WTC11 (cell line): ENCODE measurements at regions not wholly inside any gene's neighbourhood (a gene's known extent, or its start where the extent isn't known, plus 50 kb on each side); places are given as distances from the start of the nearest gene placed in this dataset.

ENCODE experiments used
- ATAC-seq: fragments of 200-7000 bp; cut with Tn5 transposase; 2 replicates; pipeline ENCODE4 v1.10.0; 2021; ENCODE audit warnings: mild to moderate bottlenecking, moderate library complexity
- CTCF ChIA-PET: fragments of 300-600 bp; sonication (Branson Sonifier 250); formaldehyde crosslinking; loops from one replicate; lab custom pipeline; 2021; ENCODE audit warnings: antibody characterized with exemption; lab: Charles Lee
- POLR2A ChIA-PET: fragments of 350-600 bp; sonication (Branson Sonifier 250); formaldehyde crosslinking; loops from one replicate; lab custom pipeline; 2021; ENCODE audit warnings: antibody characterized with exemption; lab: Charles Lee
- DNase-seq: peaks from one replicate; pipeline ENCODE4 v3.0.0; 2021; ENCODE audit warnings: low spot score
- H3K27ac Mint-ChIP-seq: 2 replicates; pipeline ENCODE4 v1.8.0; 2021; ENCODE audit warnings: mixed read lengths
- H3K27me3 Mint-ChIP-seq: 2 replicates; pipeline ENCODE4 v1.8.0; 2021; ENCODE audit warnings: low read depth, mild to moderate bottlenecking, moderate library complexity, mixed read lengths
- H3K36me3 Mint-ChIP-seq: 2 replicates; pipeline ENCODE4 v1.8.0; 2021; ENCODE audit warnings: mixed read lengths
- H3K4me1 Mint-ChIP-seq: 2 replicates; pipeline ENCODE4 v1.8.0; 2022; ENCODE audit warnings: mixed read lengths
- H3K4me3 Mint-ChIP-seq: 2 replicates; pipeline ENCODE4 v1.8.0; 2021; ENCODE audit warnings: mild to moderate bottlenecking, moderate library complexity, mixed read lengths
- H3K9me3 Mint-ChIP-seq: 2 replicates; pipeline ENCODE4 v1.8.0; 2021; ENCODE audit warnings: mixed read lengths
- CBFB ChIP-seq: sonication (generic); formaldehyde crosslinking; IDR thresholded peaks from 2 replicates; pipeline ENCODE4 v1.8.1; 2022; ENCODE audit warnings: mild to moderate bottlenecking, low read depth, missing genetic modification reagents
- CREB1 ChIP-seq: sonication (generic); formaldehyde crosslinking; IDR thresholded peaks from 2 replicates; pipeline ENCODE4 v1.8.0; 2023; ENCODE audit warnings: mild to moderate bottlenecking, missing genetic modification reagents
- FOXJ3 ChIP-seq: sonication (generic); formaldehyde crosslinking; IDR thresholded peaks from 2 replicates; pipeline ENCODE4 v1.9.0; 2021; ENCODE audit warnings: missing genetic modification reagents, mild to moderate bottlenecking, borderline replicate concordance
- IRF2 ChIP-seq: sonication (generic); formaldehyde crosslinking; IDR thresholded peaks from 2 replicates; pipeline ENCODE4 v1.8.0; 2022; ENCODE audit warnings: low read depth, missing genetic modification reagents, borderline replicate concordance
- NR2C2 ChIP-seq: sonication (generic); formaldehyde crosslinking; IDR thresholded peaks from 2 replicates; pipeline ENCODE4 v1.8.0; 2022; ENCODE audit warnings: mild to moderate bottlenecking, missing genetic modification reagents
- SP1 ChIP-seq: sonication (generic); formaldehyde crosslinking; conservative IDR thresholded peaks from 2 replicates; pipeline ENCODE4 v1.8.1; 2022; ENCODE audit warnings: missing genetic modification reagents
- ZNF138 ChIP-seq: sonication (generic); formaldehyde crosslinking; conservative IDR thresholded peaks from 2 replicates; pipeline ENCODE4 v1.8.1; 2022; ENCODE audit warnings: mild to moderate bottlenecking, moderate library complexity, missing genetic modification reagents
- ZNF232 ChIP-seq: sonication (generic); formaldehyde crosslinking; IDR thresholded peaks from 2 replicates; pipeline ENCODE4 v1.8.0; 2022; ENCODE audit warnings: mild to moderate bottlenecking, missing genetic modification reagents
- ZNF263 ChIP-seq: sonication (generic); formaldehyde crosslinking; IDR thresholded peaks from 2 replicates; pipeline ENCODE4 v1.8.1; 2022; ENCODE audit warnings: low read depth, mild to moderate bottlenecking, moderate library complexity, missing genetic modification reagents
- ZNF396 ChIP-seq: fragments of 250-450 bp; sonication (Bioruptor Pico); IDR thresholded peaks from 2 replicates; pipeline ENCODE4 v1.8.0; 2021; ENCODE audit warnings: mild to moderate bottlenecking, moderate library complexity, borderline replicate concordance
- ZNF671 ChIP-seq: fragments of 250-450 bp; sonication (Bioruptor Pico); IDR thresholded peaks from 2 replicates; pipeline ENCODE4 v1.8.0; 2021; ENCODE audit warnings: mild to moderate bottlenecking
- TF ChIP-seq, protein P1 (sequence below): sonication (generic); formaldehyde crosslinking; IDR thresholded peaks from 2 replicates; pipeline ENCODE4 v1.8.1; 2023; ENCODE audit warnings: mild to moderate bottlenecking, missing genetic modification reagents, moderate library complexity
- TF ChIP-seq, protein P2 (sequence below): sonication (generic); formaldehyde crosslinking; IDR thresholded peaks from 2 replicates; pipeline ENCODE4 v1.8.1; 2023; ENCODE audit warnings: mild to moderate bottlenecking, missing genetic modification reagents
- TF ChIP-seq, protein P3 (sequence below): sonication (generic); formaldehyde crosslinking; IDR thresholded peaks from 2 replicates; pipeline ENCODE4 v1.8.1; 2023; ENCODE audit warnings: mild to moderate bottlenecking, missing genetic modification reagents, moderate library complexity
- TF ChIP-seq, protein P4 (sequence below): sonication (generic); formaldehyde crosslinking; IDR thresholded peaks from 2 replicates; pipeline ENCODE4 v1.8.0; 2022; ENCODE audit warnings: mild to moderate bottlenecking, missing genetic modification reagents
- TF ChIP-seq, protein P5 (sequence below): sonication (generic); formaldehyde crosslinking; IDR thresholded peaks from 2 replicates; pipeline ENCODE4 v1.8.0; 2023; ENCODE audit warnings: mild to moderate bottlenecking, missing genetic modification reagents
- TF ChIP-seq, protein P6 (sequence below): sonication (generic); formaldehyde crosslinking; IDR thresholded peaks from 2 replicates; pipeline ENCODE4 v1.8.1; 2023; ENCODE audit warnings: mild to moderate bottlenecking, missing genetic modification reagents, borderline replicate concordance
- TF ChIP-seq, protein P7 (sequence below): sonication (generic); formaldehyde crosslinking; IDR thresholded peaks from 2 replicates; pipeline ENCODE4 v1.8.1; 2022; ENCODE audit warnings: missing genetic modification reagents, borderline replicate concordance

DNA sequence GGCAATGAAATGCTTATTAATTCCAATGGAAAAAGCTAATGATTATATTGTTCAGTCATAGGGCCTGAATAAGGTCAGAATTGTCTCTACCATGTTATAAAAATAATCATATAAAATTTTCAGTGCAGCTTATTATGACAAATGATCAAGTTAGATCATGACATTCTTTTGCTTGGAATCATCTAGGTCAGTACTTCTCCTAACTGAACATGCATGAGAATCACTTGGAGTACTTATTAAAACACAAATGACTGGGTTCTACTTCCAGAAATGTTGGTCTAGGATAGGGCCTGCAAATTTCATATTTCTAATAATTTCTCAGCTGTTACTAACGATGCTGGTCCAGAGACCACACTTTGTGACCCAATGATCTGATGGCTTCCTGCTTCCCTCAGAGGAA lies 806.0 kb upstream of the ZNF608 start:
- no peak for ATAC-seq
- Mint-ChIP-seq H3K9me3 (no peaks in the 10 kb centered on the region), H3K4me3 (no peak overlapping the region), H3K36me3 (no peaks in the 10 kb centered on the region), H3K27ac (no peak overlapping the region), H3K27me3 (no peaks in the 10 kb centered on the region), H3K4me1 (peaks cover 22% of the 10 kb centered on the region)
- TF ChIP-seq, protein P1, sequence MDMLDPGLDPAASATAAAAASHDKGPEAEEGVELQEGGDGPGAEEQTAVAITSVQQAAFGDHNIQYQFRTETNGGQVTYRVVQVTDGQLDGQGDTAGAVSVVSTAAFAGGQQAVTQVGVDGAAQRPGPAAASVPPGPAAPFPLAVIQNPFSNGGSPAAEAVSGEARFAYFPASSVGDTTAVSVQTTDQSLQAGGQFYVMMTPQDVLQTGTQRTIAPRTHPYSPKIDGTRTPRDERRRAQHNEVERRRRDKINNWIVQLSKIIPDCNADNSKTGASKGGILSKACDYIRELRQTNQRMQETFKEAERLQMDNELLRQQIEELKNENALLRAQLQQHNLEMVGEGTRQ: no peak
- CTCF ChIA-PET: no interaction called here
- DNase-seq: no peak
- POLR2A ChIA-PET: no interaction called here

DNA sequence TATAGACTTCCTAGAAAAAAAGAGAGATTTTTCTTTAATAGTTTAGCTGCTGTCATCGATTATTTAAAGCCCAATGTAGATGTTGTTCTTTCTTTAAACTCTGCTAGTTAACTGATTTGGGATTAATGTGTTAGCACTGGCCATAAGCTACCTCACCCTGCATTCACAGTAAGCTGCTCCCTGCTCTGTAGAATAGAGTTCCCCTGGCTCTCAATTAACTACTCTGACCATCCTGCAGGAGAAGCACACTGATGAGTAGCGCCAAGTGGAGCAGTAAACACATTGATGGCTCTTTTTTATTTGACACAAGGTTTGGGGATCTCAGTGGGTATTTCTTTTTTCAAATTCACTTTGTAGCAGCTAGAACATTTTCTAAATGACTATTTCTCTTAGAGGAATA lies 807.9 kb upstream of the ZNF608 start:
- Mint-ChIP-seq H3K27me3 (no peaks in the 10 kb centered on the region), H3K9me3 (no peaks in the 10 kb centered on the region), H3K4me1 (peaks cover 17% of the 10 kb centered on the region), H3K27ac (no peak overlapping the region), H3K36me3 (no peaks in the 10 kb centered on the region), H3K4me3 (no peak overlapping the region)
- ChIA-PET POLR2A (no interaction called here), CTCF (no interaction called here)
- peak; percentile 50; the same call in 1 of the 2 replicates for ATAC-seq
- no peak for TF ChIP-seq ZNF396
- no peak for TF ChIP-seq IRF2 (CRISPR knock-in tag)
- no peak for TF ChIP-seq ZNF671 (CRISPR knock-in tag)
- TF ChIP-seq, protein P2, sequence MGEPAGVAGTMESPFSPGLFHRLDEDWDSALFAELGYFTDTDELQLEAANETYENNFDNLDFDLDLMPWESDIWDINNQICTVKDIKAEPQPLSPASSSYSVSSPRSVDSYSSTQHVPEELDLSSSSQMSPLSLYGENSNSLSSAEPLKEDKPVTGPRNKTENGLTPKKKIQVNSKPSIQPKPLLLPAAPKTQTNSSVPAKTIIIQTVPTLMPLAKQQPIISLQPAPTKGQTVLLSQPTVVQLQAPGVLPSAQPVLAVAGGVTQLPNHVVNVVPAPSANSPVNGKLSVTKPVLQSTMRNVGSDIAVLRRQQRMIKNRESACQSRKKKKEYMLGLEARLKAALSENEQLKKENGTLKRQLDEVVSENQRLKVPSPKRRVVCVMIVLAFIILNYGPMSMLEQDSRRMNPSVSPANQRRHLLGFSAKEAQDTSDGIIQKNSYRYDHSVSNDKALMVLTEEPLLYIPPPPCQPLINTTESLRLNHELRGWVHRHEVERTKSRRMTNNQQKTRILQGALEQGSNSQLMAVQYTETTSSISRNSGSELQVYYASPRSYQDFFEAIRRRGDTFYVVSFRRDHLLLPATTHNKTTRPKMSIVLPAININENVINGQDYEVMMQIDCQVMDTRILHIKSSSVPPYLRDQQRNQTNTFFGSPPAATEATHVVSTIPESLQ (CRISPR knock-in tag): no peak
- TF ChIP-seq, protein P3, sequence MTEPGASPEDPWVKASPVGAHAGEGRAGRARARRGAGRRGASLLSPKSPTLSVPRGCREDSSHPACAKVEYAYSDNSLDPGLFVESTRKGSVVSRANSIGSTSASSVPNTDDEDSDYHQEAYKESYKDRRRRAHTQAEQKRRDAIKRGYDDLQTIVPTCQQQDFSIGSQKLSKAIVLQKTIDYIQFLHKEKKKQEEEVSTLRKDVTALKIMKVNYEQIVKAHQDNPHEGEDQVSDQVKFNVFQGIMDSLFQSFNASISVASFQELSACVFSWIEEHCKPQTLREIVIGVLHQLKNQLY: no peak
- TF ChIP-seq CBFB: no peak
- TF ChIP-seq, protein P4, sequence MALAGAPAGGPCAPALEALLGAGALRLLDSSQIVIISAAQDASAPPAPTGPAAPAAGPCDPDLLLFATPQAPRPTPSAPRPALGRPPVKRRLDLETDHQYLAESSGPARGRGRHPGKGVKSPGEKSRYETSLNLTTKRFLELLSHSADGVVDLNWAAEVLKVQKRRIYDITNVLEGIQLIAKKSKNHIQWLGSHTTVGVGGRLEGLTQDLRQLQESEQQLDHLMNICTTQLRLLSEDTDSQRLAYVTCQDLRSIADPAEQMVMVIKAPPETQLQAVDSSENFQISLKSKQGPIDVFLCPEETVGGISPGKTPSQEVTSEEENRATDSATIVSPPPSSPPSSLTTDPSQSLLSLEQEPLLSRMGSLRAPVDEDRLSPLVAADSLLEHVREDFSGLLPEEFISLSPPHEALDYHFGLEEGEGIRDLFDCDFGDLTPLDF (CRISPR knock-in tag): no peak
- no peak for TF ChIP-seq NR2C2 (CRISPR knock-in tag)
- TF ChIP-seq, protein P5, sequence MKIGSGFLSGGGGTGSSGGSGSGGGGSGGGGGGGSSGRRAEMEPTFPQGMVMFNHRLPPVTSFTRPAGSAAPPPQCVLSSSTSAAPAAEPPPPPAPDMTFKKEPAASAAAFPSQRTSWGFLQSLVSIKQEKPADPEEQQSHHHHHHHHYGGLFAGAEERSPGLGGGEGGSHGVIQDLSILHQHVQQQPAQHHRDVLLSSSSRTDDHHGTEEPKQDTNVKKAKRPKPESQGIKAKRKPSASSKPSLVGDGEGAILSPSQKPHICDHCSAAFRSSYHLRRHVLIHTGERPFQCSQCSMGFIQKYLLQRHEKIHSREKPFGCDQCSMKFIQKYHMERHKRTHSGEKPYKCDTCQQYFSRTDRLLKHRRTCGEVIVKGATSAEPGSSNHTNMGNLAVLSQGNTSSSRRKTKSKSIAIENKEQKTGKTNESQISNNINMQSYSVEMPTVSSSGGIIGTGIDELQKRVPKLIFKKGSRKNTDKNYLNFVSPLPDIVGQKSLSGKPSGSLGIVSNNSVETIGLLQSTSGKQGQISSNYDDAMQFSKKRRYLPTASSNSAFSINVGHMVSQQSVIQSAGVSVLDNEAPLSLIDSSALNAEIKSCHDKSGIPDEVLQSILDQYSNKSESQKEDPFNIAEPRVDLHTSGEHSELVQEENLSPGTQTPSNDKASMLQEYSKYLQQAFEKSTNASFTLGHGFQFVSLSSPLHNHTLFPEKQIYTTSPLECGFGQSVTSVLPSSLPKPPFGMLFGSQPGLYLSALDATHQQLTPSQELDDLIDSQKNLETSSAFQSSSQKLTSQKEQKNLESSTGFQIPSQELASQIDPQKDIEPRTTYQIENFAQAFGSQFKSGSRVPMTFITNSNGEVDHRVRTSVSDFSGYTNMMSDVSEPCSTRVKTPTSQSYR: no peak
- TF ChIP-seq SP1 (CRISPR knock-in tag): no peak
- no peak for TF ChIP-seq FOXJ3 (CRISPR knock-in tag)
- no peak for DNase-seq

DNA sequence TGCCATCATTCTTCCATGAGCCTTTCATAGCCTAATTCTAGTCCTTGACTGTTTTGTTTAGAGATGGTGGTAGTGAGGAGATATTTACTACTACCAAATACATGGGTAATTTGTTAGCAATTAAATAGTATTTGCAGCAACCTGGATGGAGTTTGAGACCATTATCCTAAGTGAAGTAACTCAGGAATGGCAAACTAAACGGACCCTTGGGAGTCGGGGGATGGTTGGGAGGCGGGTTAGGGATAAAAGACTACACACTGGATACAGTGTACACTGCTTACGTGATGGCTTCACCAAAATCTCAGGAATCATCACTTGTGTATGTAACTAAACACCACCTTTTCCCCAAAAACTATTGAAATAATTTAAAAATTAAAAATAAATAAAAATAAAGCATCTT lies 809.2 kb upstream of the ZNF608 start:
- Mint-ChIP-seq H3K27ac (no peak overlapping the region), H3K27me3 (no peaks in the 10 kb centered on the region), H3K4me1 (peaks cover 5% of the 10 kb centered on the region), H3K36me3 (no peaks in the 10 kb centered on the region), H3K4me3 (no peak overlapping the region), H3K9me3 (no peaks in the 10 kb centered on the region)
- DNase-seq (no peak), ATAC-seq (no peak)
- ChIA-PET POLR2A (no interaction called here), CTCF (no interaction called here)
- TF ChIP-seq, protein P6, sequence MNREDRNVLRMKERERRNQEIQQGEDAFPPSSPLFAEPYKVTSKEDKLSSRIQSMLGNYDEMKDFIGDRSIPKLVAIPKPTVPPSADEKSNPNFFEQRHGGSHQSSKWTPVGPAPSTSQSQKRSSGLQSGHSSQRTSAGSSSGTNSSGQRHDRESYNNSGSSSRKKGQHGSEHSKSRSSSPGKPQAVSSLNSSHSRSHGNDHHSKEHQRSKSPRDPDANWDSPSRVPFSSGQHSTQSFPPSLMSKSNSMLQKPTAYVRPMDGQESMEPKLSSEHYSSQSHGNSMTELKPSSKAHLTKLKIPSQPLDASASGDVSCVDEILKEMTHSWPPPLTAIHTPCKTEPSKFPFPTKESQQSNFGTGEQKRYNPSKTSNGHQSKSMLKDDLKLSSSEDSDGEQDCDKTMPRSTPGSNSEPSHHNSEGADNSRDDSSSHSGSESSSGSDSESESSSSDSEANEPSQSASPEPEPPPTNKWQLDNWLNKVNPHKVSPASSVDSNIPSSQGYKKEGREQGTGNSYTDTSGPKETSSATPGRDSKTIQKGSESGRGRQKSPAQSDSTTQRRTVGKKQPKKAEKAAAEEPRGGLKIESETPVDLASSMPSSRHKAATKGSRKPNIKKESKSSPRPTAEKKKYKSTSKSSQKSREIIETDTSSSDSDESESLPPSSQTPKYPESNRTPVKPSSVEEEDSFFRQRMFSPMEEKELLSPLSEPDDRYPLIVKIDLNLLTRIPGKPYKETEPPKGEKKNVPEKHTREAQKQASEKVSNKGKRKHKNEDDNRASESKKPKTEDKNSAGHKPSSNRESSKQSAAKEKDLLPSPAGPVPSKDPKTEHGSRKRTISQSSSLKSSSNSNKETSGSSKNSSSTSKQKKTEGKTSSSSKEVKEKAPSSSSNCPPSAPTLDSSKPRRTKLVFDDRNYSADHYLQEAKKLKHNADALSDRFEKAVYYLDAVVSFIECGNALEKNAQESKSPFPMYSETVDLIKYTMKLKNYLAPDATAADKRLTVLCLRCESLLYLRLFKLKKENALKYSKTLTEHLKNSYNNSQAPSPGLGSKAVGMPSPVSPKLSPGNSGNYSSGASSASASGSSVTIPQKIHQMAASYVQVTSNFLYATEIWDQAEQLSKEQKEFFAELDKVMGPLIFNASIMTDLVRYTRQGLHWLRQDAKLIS (CRISPR knock-in tag): no peak
- TF ChIP-seq ZNF671 (CRISPR knock-in tag) (no peak), ZNF263 (CRISPR knock-in tag) (no peak), ZNF138 (no peak), CREB1 (CRISPR knock-in tag) (no peak), CBFB (no peak), ZNF232 (CRISPR knock-in tag) (no peak)
- TF ChIP-seq, protein P7, sequence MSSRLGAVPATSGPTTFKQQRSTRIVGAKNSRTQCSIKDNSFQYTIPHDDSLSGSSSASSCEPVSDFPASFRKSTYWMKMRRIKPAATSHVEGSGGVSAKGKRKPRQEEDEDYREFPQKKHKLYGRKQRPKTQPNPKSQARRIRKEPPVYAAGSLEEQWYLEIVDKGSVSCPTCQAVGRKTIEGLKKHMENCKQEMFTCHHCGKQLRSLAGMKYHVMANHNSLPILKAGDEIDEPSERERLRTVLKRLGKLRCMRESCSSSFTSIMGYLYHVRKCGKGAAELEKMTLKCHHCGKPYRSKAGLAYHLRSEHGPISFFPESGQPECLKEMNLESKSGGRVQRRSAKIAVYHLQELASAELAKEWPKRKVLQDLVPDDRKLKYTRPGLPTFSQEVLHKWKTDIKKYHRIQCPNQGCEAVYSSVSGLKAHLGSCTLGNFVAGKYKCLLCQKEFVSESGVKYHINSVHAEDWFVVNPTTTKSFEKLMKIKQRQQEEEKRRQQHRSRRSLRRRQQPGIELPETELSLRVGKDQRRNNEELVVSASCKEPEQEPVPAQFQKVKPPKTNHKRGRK (CRISPR knock-in tag): no peak
- TF ChIP-seq, protein P4 (CRISPR knock-in tag): no peak
